ENCODE measurements at regions not wholly inside any gene's neighbourhood (a gene's known extent, or its start where the extent isn't known, plus 50 kb on each side); places are given as distances from the start of the nearest gene placed in this dataset.

DNA sequence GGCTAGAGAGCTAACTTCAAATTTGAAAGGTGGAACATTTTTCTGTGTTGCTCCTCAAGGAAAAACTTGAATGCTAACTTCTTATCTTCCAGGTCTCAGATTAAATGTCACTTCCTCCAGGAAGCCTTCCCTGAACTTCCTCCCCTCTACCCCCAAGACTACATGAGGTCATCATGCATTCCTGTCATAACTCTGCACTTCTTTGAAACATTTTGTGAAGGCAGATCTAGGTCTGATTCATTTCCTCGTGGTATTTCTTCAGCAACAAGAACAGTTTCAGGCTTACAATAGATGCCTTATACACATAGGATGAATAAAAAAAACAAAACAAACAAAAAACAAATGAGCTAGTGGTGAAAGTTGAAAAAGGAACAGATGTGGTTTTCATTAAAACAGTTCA is 97.1 kb upstream of the SRRM4 start:
- TF ChIP-seq, protein P1, sequence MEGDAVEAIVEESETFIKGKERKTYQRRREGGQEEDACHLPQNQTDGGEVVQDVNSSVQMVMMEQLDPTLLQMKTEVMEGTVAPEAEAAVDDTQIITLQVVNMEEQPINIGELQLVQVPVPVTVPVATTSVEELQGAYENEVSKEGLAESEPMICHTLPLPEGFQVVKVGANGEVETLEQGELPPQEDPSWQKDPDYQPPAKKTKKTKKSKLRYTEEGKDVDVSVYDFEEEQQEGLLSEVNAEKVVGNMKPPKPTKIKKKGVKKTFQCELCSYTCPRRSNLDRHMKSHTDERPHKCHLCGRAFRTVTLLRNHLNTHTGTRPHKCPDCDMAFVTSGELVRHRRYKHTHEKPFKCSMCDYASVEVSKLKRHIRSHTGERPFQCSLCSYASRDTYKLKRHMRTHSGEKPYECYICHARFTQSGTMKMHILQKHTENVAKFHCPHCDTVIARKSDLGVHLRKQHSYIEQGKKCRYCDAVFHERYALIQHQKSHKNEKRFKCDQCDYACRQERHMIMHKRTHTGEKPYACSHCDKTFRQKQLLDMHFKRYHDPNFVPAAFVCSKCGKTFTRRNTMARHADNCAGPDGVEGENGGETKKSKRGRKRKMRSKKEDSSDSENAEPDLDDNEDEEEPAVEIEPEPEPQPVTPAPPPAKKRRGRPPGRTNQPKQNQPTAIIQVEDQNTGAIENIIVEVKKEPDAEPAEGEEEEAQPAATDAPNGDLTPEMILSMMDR (conservative IDR thresholded peaks at IDR 0.05; ENCODE audit: low read depth in 2 of 2), result no peak
- TF ChIP-seq POLR2AphosphoS5 (IDR thresholded peaks at IDR 0.05; ENCODE audit: low read depth) (no peak), CREB1 (CRISPR knock-in tag; IDR thresholded peaks at IDR 0.05; ENCODE audit: low read depth) (no peak)

Measured in GM23338 (cell line).